ENCODE measurements at regions not wholly inside any gene's neighbourhood (a gene's known extent, or its start where the extent isn't known, plus 50 kb on each side); places are given as distances from the start of the nearest gene placed in this dataset.

GRCh38 chr16:87138316-87138715, 178.9 kb downstream of the C16orf95 start:
- no peaks in the 10 kb centered on the region for H3K9me3 ChIP-seq (ENCODE audit: low read depth)
- no peak for TF ChIP-seq CTCF (IDR thresholded peaks at IDR 0.05; ENCODE audit: low read depth, low read length)
- no peak for DNase-seq (ENCODE audit: low read depth in 1 of 2, low spot score in 1 of 2)
- no peaks in the 10 kb centered on the region for H3K27me3 ChIP-seq
- no peaks in the 10 kb centered on the region for H3K4me1 ChIP-seq (ENCODE audit: low read depth)
- no peak overlapping the region for H3K27ac ChIP-seq
- H3K36me3 ChIP-seq: no peaks in the 10 kb centered on the region
- no peak overlapping the region for H3K4me3 ChIP-seq

- no peaks in the 10 kb centered on the region for H3K4me1 ChIP-seq (ENCODE audit: low read depth)
- no peak for TF ChIP-seq CTCF (IDR thresholded peaks at IDR 0.05; ENCODE audit: low read depth, low read length)
- no peak for DNase-seq (ENCODE audit: low read depth in 1 of 2, low spot score in 1 of 2)
Observed at GRCh38 chr16:87138738-87139267, 178.4 kb downstream of the C16orf95 start.

GRCh38 chr16:87140211-87141200, 176.7 kb downstream of the C16orf95 start:
- TF ChIP-seq CTCF (IDR thresholded peaks at IDR 0.05; ENCODE audit: low read depth, low read length): no peak

More at GRCh38 chr16:87138738-87139267, 178.4 kb downstream of the C16orf95 start:
- H3K27me3 ChIP-seq: no peaks in the 10 kb centered on the region
- H3K9me3 ChIP-seq (ENCODE audit: low read depth): no peaks in the 10 kb centered on the region
- no peaks in the 10 kb centered on the region for H3K36me3 ChIP-seq
- H3K27ac ChIP-seq: no peak overlapping the region
- no peak overlapping the region for H3K4me3 ChIP-seq

GRCh38 chr16:87141402-87141801, 175.8 kb downstream of the C16orf95 start:
- H3K4me3 ChIP-seq: no peak overlapping the region
- no peak for DNase-seq (ENCODE audit: low read depth in 1 of 2, low spot score in 1 of 2)
- no peaks in the 10 kb centered on the region for H3K27me3 ChIP-seq
- no peaks in the 10 kb centered on the region for H3K9me3 ChIP-seq (ENCODE audit: low read depth)
- no peaks in the 10 kb centered on the region for H3K36me3 ChIP-seq
- H3K4me1 ChIP-seq (ENCODE audit: low read depth): no peaks in the 10 kb centered on the region
- TF ChIP-seq CTCF (IDR thresholded peaks at IDR 0.05; ENCODE audit: low read depth, low read length): no peak
- no peak overlapping the region for H3K27ac ChIP-seq

More at GRCh38 chr16:87140211-87141200, 176.7 kb downstream of the C16orf95 start:
- Histone ChIP-seq H3K36me3 (no peaks in the 10 kb centered on the region), H3K4me3 (no peak overlapping the region), H3K4me1 (ENCODE audit: low read depth) (no peaks in the 10 kb centered on the region), H3K27me3 (no peaks in the 10 kb centered on the region), H3K27ac (no peak overlapping the region), H3K9me3 (ENCODE audit: low read depth) (no peaks in the 10 kb centered on the region)
- DNase-seq (ENCODE audit: low read depth in 1 of 2, low spot score in 1 of 2): no peak

- H3K36me3 ChIP-seq: no peaks in the 10 kb centered on the region
- DNase-seq (ENCODE audit: low read depth in 1 of 2, low spot score in 1 of 2): no peak
Observed at GRCh38 chr16:87143661-87144121, 173.5 kb downstream of the C16orf95 start.

More at GRCh38 chr16:87143661-87144121, 173.5 kb downstream of the C16orf95 start:
- Histone ChIP-seq H3K27me3 (no peaks in the 10 kb centered on the region), H3K4me1 (ENCODE audit: low read depth) (no peaks in the 10 kb centered on the region), H3K27ac (no peak overlapping the region), H3K9me3 (ENCODE audit: low read depth) (no peaks in the 10 kb centered on the region), H3K4me3 (no peak overlapping the region)
- TF ChIP-seq CTCF (IDR thresholded peaks at IDR 0.05; ENCODE audit: low read depth, low read length): no peak

Measured in cardiac muscle cell (in vitro differentiated cells and primary cell).